ENCODE measurements at regions not wholly inside any gene's neighbourhood (a gene's known extent, or its start where the extent isn't known, plus 50 kb on each side); places are given as distances from the start of the nearest gene placed in this dataset.
A peak's percentile ranks its signal among the peaks of the same experiment; 100 is the strongest.

GRCh38 chr21:14753466-14754258 is 207.5 kb upstream of the SAMSN1 start (continued):
- no peak for TF ChIP-seq ZNF586 (CRISPR knock-in tag; conservative IDR thresholded peaks at IDR 0.05)
- no peak for TF ChIP-seq NUFIP1 (IDR thresholded peaks at IDR 0.05; ENCODE audit: partially characterized antibody)
- peak; percentile 81; the same call in 1 of the 2 replicates for TF ChIP-seq POLR2A (conservative IDR thresholded peaks at IDR 0.05)
- TF ChIP-seq FOXP1 (CRISPR knock-in tag; IDR thresholded peaks at IDR 0.05) = peak; percentile 67; the same call in 1 of the 2 replicates
- TF ChIP-seq, protein P1, sequence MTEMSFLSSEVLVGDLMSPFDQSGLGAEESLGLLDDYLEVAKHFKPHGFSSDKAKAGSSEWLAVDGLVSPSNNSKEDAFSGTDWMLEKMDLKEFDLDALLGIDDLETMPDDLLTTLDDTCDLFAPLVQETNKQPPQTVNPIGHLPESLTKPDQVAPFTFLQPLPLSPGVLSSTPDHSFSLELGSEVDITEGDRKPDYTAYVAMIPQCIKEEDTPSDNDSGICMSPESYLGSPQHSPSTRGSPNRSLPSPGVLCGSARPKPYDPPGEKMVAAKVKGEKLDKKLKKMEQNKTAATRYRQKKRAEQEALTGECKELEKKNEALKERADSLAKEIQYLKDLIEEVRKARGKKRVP (CRISPR knock-in tag; IDR thresholded peaks at IDR 0.05) = peak; percentile 61; the same call in 1 of the 2 replicates
- TF ChIP-seq, protein P2, sequence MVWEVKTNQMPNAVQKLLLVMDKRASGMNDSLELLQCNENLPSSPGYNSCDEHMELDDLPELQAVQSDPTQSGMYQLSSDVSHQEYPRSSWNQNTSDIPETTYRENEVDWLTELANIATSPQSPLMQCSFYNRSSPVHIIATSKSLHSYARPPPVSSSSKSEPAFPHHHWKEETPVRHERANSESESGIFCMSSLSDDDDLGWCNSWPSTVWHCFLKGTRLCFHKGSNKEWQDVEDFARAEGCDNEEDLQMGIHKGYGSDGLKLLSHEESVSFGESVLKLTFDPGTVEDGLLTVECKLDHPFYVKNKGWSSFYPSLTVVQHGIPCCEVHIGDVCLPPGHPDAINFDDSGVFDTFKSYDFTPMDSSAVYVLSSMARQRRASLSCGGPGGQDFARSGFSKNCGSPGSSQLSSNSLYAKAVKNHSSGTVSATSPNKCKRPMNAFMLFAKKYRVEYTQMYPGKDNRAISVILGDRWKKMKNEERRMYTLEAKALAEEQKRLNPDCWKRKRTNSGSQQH (CRISPR knock-in tag; IDR thresholded peaks at IDR 0.05) = peak; percentile 74; the same call in 1 of the 2 replicates
- no peak for TF ChIP-seq ETS2 (tag; IDR thresholded peaks at IDR 0.05; ENCODE audit: borderline replicate concordance, poor library complexity, severe bottlenecking)
- peak; percentile 71 to 92; a peak in 3 of 4 replicates for TF ChIP-seq HDAC1 (IDR thresholded peaks at IDR 0.05)
- TF ChIP-seq FOXJ3 (CRISPR knock-in tag; IDR thresholded peaks at IDR 0.05) = no peak
- no peak for TF ChIP-seq EWSR1 (IDR thresholded peaks at IDR 0.05; ENCODE audit: borderline replicate concordance, low read depth, partially characterized antibody)
- TF ChIP-seq YY1 (IDR thresholded peaks at IDR 0.05; ENCODE audit: borderline replicate concordance in 1 of 3, control insufficient read depth in 1 of 3, extremely low read depth in 1 of 3, insufficient read depth in 3 of 3, insufficient read length in 1 of 3, insufficient replicate concordance in 2 of 3, low read depth in 1 of 3, low read length in 2 of 3) = no peak
- TF ChIP-seq CEBPG (CRISPR knock-in tag; IDR thresholded peaks at IDR 0.05) = no peak
- TF ChIP-seq CEBPG (tag; conservative IDR thresholded peaks at IDR 0.05 in 1 of 2, IDR thresholded peaks at IDR 0.05 in 1 of 2) = no peak
- peak; percentile 96 to 98 for TF ChIP-seq TRIM24 (IDR thresholded peaks at IDR 0.05)
- TF ChIP-seq, protein P3, sequence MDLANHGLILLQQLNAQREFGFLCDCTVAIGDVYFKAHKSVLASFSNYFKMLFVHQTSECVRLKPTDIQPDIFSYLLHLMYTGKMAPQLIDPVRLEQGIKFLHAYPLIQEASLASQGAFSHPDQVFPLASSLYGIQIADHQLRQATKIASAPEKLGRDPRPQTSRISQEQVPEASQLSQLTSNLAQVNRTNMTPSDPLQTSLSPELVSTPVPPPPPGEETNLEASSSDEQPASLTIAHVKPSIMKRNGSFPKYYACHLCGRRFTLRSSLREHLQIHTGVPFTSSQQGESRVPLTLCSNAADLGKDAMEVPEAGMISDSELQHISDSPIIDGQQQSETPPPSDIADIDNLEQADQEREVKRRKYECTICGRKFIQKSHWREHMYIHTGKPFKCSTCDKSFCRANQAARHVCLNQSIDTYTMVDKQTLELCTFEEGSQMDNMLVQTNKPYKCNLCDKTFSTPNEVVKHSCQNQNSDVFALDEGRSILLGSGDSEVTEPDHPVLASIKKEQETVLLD (IDR thresholded peaks at IDR 0.05) = peak; percentile 89; the same call in 1 of the 2 replicates
- no peak for TF ChIP-seq ZNF277 (CRISPR knock-in tag; IDR thresholded peaks at IDR 0.05; ENCODE audit: borderline replicate concordance)
- peak; percentile 84 for TF ChIP-seq NEUROD1 (IDR thresholded peaks at IDR 0.05; ENCODE audit: borderline replicate concordance, low read depth, low read length, partially characterized antibody)
- TF ChIP-seq MECOM (CRISPR knock-in tag; IDR thresholded peaks at IDR 0.05) = 0 out of 2 replicates have a peak, but pooled peaks have one; percentile 1
- TF ChIP-seq ETV1 (tag; conservative IDR thresholded peaks at IDR 0.05; ENCODE audit: low read depth) = 0 out of 2 replicates have a peak, but pooled peaks have one; percentile 13
- TF ChIP-seq MTA2 (IDR thresholded peaks at IDR 0.05; ENCODE audit: low read depth) = peak; percentile 97
- peak; percentile 47; the same call in 1 of the 2 replicates for TF ChIP-seq SPI1 (IDR thresholded peaks at IDR 0.05; ENCODE audit: borderline replicate concordance, low read depth, low read length)
- peak; percentile 92 for TF ChIP-seq MTA3 (IDR thresholded peaks at IDR 0.05; ENCODE audit: borderline replicate concordance)
- TF ChIP-seq KLF1 (tag; IDR thresholded peaks at IDR 0.05) = no peak

Measured in K562 (cell line).